ENCODE measurements at regions not wholly inside any gene's neighbourhood (a gene's known extent, or its start where the extent isn't known, plus 50 kb on each side); places are given as distances from the start of the nearest gene placed in this dataset.

- H3K9me3 Mint-ChIP-seq: no peaks in the 10 kb centered on the region
- POLR2A ChIA-PET: interaction anchor here (0.6 to 0.9 kb wide), 2 partner anchors 86 to 150 kb away, joined by 3 read pairs; no protein-coding TSS in a partner anchor
- CTCF ChIA-PET: interaction anchor here (0.8 to 1.4 kb wide), 8 partner anchors 10 to 1915 kb away, joined by 3 to 6 read pairs (median 4); partner anchors contain the start of gene MKI67
- peak; percentile 74 for TF ChIP-seq CTCF (IDR thresholded peaks at IDR 0.05)
- H3K4me3 Mint-ChIP-seq: peak overlapping the region; percentile 80
- H3K27me3 Mint-ChIP-seq: peaks cover 9% of the 10 kb centered on the region
- peak overlapping the region; percentile 56 for H3K27ac Mint-ChIP-seq
- no peaks in the 10 kb centered on the region for H3K36me3 Mint-ChIP-seq (ENCODE audit: low read depth)
- peaks cover 11% of the 10 kb centered on the region for H3K4me1 Mint-ChIP-seq
- ATAC-seq (ENCODE audit: low read depth) (peak; percentile 90), DNase-seq (peak; percentile 82)
- intact Hi-C loops (cut with micrococcal nuclease): loop anchor here (1.0 to 5.0 kb wide), 7 partner anchors 61 to 1915 kb away; partner anchors contain the start of genes C10orf143 and PTPRE
Measured at GRCh38 chr10:128211953-128212727, 85.9 kb upstream of the MKI67 start.

DNA sequence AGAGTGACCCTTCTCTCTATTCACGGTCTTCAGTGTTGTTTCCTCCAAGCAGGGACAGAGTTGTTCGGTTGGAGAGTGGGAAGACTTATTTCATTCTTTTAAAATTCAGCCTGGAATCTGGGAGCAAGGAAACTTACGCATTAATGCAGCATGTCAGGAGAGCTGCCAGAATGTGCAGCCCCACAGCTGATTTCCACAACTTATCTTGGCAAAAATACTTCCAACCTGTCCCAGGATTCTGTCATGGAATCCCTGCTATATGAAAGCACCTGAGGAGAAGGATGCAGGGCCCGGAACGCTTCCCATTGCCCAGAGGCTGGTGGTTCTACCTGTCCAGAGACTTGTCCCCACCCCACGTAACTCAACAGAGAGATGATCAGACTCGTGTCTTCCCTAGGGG lies 86.9 kb upstream of the MKI67 start:
- ChIA-PET POLR2A (no interaction called here), CTCF (no interaction called here)
- Mint-ChIP-seq H3K27me3 (peaks cover 9% of the 10 kb centered on the region), H3K4me1 (peaks cover 11% of the 10 kb centered on the region), H3K4me3 (no peak overlapping the region), H3K27ac (no peak overlapping the region), H3K9me3 (no peaks in the 10 kb centered on the region), H3K36me3 (ENCODE audit: low read depth) (no peaks in the 10 kb centered on the region)
- no peak for TF ChIP-seq CTCF (IDR thresholded peaks at IDR 0.05)
- intact Hi-C loops (cut with micrococcal nuclease): loop anchor here (2.0 to 5.0 kb wide), 6 partner anchors 62 to 1914 kb away; partner anchors contain the start of genes C10orf143 and PTPRE
- ATAC-seq (ENCODE audit: low read depth): no peak
- no peak for DNase-seq

GRCh38 chr10:128215733-128216132 lies 89.5 kb upstream of the MKI67 start:
- Mint-ChIP-seq H3K27ac (no peak overlapping the region), H3K27me3 (peaks cover 9% of the 10 kb centered on the region), H3K9me3 (no peaks in the 10 kb centered on the region), H3K36me3 (ENCODE audit: low read depth) (no peaks in the 10 kb centered on the region), H3K4me1 (peaks cover 10% of the 10 kb centered on the region), H3K4me3 (no peak overlapping the region)
- DNase-seq: no peak
- intact Hi-C loops (cut with micrococcal nuclease): no loop called here
- ChIA-PET POLR2A (no interaction called here), CTCF (no interaction called here)
- no peak for TF ChIP-seq CTCF (IDR thresholded peaks at IDR 0.05)
- ATAC-seq (ENCODE audit: low read depth): no peak

- intact Hi-C loops (cut with micrococcal nuclease): no loop called here
- H3K4me3 Mint-ChIP-seq: no peak overlapping the region
- peaks cover 9% of the 10 kb centered on the region for H3K27me3 Mint-ChIP-seq
- no peak for ATAC-seq (ENCODE audit: low read depth)
- H3K27ac Mint-ChIP-seq: no peak overlapping the region
- H3K9me3 Mint-ChIP-seq: no peaks in the 10 kb centered on the region
- no peaks in the 10 kb centered on the region for H3K36me3 Mint-ChIP-seq (ENCODE audit: low read depth)
- POLR2A ChIA-PET: no interaction called here
- peaks cover 7% of the 10 kb centered on the region for H3K4me1 Mint-ChIP-seq
- no peak for TF ChIP-seq CTCF (IDR thresholded peaks at IDR 0.05)
- CTCF ChIA-PET: no interaction called here
- no peak for DNase-seq
Measured at GRCh38 chr10:128217136-128217535, 90.9 kb upstream of the MKI67 start.

DNA sequence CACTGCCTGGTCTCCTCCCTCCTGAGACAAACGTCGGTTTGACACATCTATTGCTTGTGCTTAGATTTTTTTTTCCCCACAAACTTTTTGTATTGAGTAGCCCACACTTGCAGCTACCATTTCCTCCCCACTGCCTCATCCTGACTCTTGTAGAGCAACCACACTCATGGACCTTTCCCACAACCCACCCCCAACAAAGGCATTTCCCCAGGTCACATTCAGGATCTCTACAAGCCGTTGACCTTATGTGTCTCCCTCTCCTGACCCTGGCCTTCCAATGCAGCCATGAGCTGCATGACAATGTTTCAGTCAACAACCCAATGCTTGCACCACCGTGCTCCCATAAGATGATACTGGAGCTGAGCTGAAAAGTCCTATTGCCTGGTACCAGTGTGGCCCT lies 91.9 kb upstream of the MKI67 start:
- Mint-ChIP-seq H3K4me3 (no peak overlapping the region), H3K4me1 (peaks cover 3% of the 10 kb centered on the region)
- CTCF ChIA-PET: no interaction called here

More for the DNA sequence above, 91.9 kb upstream of the MKI67 start:
- no peak for DNase-seq
- ATAC-seq (ENCODE audit: low read depth): no peak
- POLR2A ChIA-PET: no interaction called here
- Mint-ChIP-seq H3K36me3 (ENCODE audit: low read depth) (no peaks in the 10 kb centered on the region), H3K27me3 (peaks cover 4% of the 10 kb centered on the region), H3K27ac (no peak overlapping the region), H3K9me3 (no peaks in the 10 kb centered on the region)
- intact Hi-C loops (cut with micrococcal nuclease): no loop called here
- no peak for TF ChIP-seq CTCF (IDR thresholded peaks at IDR 0.05)
